GM12891 (cell line): ENCODE measurements at regions not wholly inside any gene's neighbourhood (a gene's known extent, or its start where the extent isn't known, plus 50 kb on each side); places are given as distances from the start of the nearest gene placed in this dataset.

Source experiments
- PAX5 ChIP-seq: IDR thresholded peaks from 2 replicates; pipeline ENCODE4 v1.6.1; 2011; ENCODE audit warnings: low read length, moderate library complexity, mild to moderate bottlenecking; ENCODE audit not compliant: insufficient read depth, severe bottlenecking
- POLR2A ChIP-seq: IDR thresholded peaks from 2 replicates; pipeline ENCODE4 v1.6.1; 2011; ENCODE audit warnings: low read depth, low read length, control low read depth
- POLR2AphosphoS5 ChIP-seq: IDR thresholded peaks from 2 replicates; pipeline ENCODE4 v1.6.1; 2011; ENCODE audit warnings: low read depth, low read length, control low read depth
- TAF1 ChIP-seq: IDR thresholded peaks from 2 replicates; pipeline ENCODE4 v1.6.1; 2011; ENCODE audit warnings: low read depth, low read length, control low read depth

DNA sequence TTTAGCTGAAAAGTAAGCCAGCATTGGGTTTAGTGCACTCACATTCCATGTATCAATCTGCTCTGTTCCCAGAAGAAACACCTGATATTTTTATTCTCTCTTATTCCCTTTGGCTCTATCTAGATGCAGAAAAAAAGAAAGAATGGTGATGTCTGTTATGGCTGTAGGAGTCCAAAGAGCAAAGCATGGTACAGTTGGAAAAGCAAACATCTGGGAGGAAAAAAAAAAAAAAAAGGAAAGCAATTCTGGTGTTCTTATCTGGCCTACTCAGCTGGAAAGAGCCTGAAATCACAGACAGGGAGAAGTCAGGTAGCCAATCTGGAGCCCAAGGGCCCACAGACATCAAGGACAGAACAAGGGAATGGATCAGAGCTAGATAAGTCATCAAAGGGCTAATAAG is 293.9 kb downstream of the DUSP6 start:
- TF ChIP-seq POLR2A = no peak
- no peak for TF ChIP-seq POLR2AphosphoS5
- no peak for TF ChIP-seq TAF1
- TF ChIP-seq PAX5 = no peak
